IPS-18a (cell line): ENCODE measurements at regions not wholly inside any gene's neighbourhood (a gene's known extent, or its start where the extent isn't known, plus 50 kb on each side); places are given as distances from the start of the nearest gene placed in this dataset.
"Not testable (repeated sequence)": the region's sequence is repeated elsewhere in the genome, so short reads cannot be mapped to it uniquely, and the experiment has no call there.

Source experiments
- H3K27ac ChIP-seq: one replicate; pipeline ENCODE4 v1.5.1; 2013; ENCODE audit warnings: low read length
- H3K27me3 ChIP-seq: one replicate; pipeline ENCODE4 v1.6.1; 2013; ENCODE audit warnings: mild to moderate bottlenecking, low read length; ENCODE audit not compliant: control insufficient read depth, insufficient read depth
- H3K36me3 ChIP-seq: one replicate; pipeline ENCODE4 v1.6.1; 2013; ENCODE audit warnings: low read depth, low read length; ENCODE audit not compliant: control insufficient read depth
- H3K4me1 ChIP-seq: one replicate; pipeline ENCODE4 v1.6.1; 2013; ENCODE audit warnings: low read depth, low read length; ENCODE audit not compliant: control insufficient read depth
- H3K4me3 ChIP-seq: one replicate; pipeline ENCODE4 v1.5.1; 2013; ENCODE audit warnings: low read length
- H3K9ac ChIP-seq: one replicate; pipeline ENCODE4 v1.6.1; 2013; ENCODE audit warnings: mild to moderate bottlenecking, low read length, moderate library complexity
- H3K9me3 ChIP-seq: one replicate; pipeline ENCODE4 v1.6.1; 2013; ENCODE audit warnings: low read depth, low read length; ENCODE audit not compliant: control insufficient read depth

DNA sequence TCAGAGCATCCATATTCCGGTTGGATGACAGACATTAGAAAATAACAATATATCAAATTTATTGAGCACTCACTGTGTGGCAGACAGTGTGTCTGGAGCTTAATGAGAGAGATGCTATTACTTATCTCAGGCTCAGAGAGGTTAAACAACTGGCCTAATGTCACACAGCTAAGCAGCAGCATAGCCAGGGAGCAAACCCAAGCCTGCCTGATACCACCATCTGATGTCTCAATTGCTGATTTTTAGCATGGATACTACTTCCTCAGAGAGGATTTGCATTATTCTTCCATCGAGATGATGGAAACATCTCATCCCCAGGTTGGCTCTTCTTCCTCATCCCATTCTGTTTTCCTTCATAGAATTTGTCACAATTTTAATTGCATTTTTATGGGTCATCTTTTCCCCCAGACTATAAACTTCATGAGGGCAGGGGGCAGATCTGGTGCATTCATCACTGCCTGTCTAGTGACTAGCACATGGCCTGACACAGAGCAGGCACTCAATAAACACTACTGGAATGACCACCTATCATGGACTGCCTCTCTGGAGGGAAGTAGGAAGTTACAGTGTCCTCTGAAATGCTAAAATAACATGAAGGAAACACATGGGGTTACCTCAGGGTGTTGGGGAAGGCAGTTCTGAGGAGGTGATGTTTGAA, 344.8 kb upstream of the CCL2 start:
- Histone ChIP-seq H3K4me1 (no peaks in the 10 kb centered on the region), H3K36me3 (no peaks in the 10 kb centered on the region), H3K27ac (no peak overlapping the region), H3K9ac (no peak overlapping the region), H3K27me3 (no peaks in the 10 kb centered on the region), H3K4me3 (no peak overlapping the region), H3K9me3 (no peaks in the 10 kb centered on the region)

DNA sequence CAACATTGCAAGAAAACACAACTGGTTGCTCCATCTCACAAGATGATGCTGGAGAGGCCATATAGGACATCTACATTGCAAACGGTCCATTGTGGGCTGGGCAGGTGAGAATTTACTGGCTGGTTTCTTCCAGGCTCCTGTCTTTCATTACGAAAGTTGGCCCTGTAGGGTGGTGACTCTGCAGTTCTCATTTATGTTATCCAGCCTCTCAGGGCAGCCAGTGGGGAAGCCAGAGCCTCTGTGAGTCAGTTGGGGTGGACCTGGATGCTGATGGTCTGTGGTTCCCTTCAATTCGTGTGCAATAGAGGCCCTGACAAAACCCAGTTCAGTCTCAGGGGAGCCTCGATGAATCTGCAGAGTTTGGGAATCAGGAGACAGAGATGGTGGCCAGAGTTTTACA, 341.0 kb upstream of the CCL2 start:
- H3K27ac ChIP-seq: no peak overlapping the region
- no peaks in the 10 kb centered on the region for H3K27me3 ChIP-seq
- no peaks in the 10 kb centered on the region for H3K36me3 ChIP-seq

DNA sequence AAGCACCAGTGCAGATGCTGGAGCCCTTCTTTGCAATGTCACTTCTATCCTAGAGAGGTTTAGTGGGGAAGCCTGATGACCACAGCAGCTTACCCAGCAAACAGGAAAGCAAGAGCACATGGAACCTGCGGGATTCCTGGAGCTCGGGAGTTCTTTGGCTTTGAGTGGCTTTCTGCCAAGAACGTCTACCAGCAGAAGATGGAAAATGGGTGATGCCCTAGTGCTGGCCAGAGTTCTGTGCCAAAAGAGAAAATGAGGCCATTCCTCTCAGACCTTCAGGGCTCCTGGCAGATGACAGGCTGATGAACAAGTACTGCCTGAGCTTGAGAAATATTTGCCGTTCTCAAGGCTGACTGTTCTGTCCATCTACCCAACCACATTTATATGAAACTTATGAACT, 332.1 kb upstream of the CCL2 start:
- no peaks in the 10 kb centered on the region for H3K9me3 ChIP-seq
- H3K27me3 ChIP-seq: no peaks in the 10 kb centered on the region
- no peak overlapping the region for H3K27ac ChIP-seq
- H3K9ac ChIP-seq: no peak overlapping the region
- no peaks in the 10 kb centered on the region for H3K36me3 ChIP-seq
- H3K4me3 ChIP-seq: no peak overlapping the region
- H3K4me1 ChIP-seq: peaks cover 7% of the 10 kb centered on the region

More for the DNA sequence above, 341.0 kb upstream of the CCL2 start:
- H3K4me3 ChIP-seq: no peak overlapping the region
- H3K9me3 ChIP-seq: no peaks in the 10 kb centered on the region
- no peak overlapping the region for H3K9ac ChIP-seq
- no peaks in the 10 kb centered on the region for H3K4me1 ChIP-seq

DNA sequence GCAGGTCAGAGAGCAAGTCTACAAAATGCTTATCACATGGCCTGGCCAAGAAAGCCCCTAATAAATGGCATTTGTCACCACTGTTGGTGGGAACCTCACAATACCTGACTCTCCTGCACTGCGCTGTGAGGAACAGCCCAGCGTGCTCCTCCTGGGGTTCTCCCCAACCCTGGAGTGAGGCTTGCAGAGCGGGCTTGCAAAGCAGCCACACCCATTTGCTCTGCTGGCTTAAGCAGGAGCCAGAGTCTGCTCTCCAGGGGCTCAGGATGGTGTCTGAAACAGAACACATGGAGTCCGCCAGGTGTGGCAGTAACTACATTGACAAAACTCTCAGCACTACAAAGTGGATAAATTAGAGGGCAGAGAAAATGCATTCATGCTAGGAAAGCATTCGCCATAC, 331.0 kb upstream of the CCL2 start:
- H3K27me3 ChIP-seq: no peaks in the 10 kb centered on the region
- no peaks in the 10 kb centered on the region for H3K36me3 ChIP-seq
- H3K9ac ChIP-seq: no peak overlapping the region

DNA sequence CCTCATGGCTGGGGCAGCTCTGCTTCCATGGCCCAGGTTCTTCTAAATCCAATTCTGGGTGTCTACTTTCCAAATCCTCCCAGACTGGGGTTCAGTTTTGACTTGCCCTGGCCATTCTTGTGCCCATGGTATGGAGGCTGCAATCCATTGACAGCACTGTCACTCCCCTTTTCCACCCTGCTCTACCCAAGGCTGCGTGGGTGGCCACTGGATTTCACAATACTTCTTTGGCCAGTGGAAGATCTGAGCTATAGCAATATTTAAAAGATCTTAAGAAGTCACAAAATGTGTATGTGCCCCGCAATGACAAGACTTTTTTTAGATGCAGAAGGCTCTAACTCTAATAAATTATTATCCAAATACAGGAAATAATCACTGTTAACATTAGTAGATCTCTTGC, 329.4 kb upstream of the CCL2 start:
- Histone ChIP-seq H3K4me1 (peaks cover 30% of the 10 kb centered on the region), H3K9me3 (no peaks in the 10 kb centered on the region), H3K36me3 (no peaks in the 10 kb centered on the region), H3K4me3 (no peak overlapping the region), H3K27me3 (no peaks in the 10 kb centered on the region), H3K27ac (no peak overlapping the region), H3K9ac (no peak overlapping the region)

More for the DNA sequence above, 331.0 kb upstream of the CCL2 start:
- Histone ChIP-seq H3K4me1 (peaks cover 17% of the 10 kb centered on the region), H3K9me3 (no peaks in the 10 kb centered on the region), H3K4me3 (no peak overlapping the region), H3K27ac (no peak overlapping the region)

DNA sequence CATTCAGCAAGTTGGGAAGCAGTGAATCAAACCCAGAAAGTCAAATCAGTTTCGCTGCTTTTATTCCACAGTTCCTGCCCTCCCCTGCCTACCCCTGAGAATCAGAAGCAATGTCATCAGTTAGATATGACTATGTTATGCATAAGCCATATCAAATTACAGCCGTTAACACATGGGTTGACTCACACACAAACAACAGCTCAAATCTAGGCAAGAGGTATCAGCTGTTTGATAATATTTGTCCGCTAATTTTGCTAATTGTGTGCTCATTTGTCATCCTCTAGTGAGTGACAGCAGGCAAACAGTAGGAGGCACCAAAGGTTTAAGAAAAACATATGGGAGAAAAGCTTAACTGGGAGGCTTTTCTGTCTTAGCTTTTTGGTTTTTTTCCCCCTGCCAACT, 327.4 kb upstream of the CCL2 start:
- no peaks in the 10 kb centered on the region for H3K9me3 ChIP-seq
- no peak overlapping the region for H3K27ac ChIP-seq
- H3K4me3 ChIP-seq: no peak overlapping the region
- no peaks in the 10 kb centered on the region for H3K27me3 ChIP-seq
- H3K36me3 ChIP-seq: no peaks in the 10 kb centered on the region
- peaks cover 30% of the 10 kb centered on the region for H3K4me1 ChIP-seq
- no peak overlapping the region for H3K9ac ChIP-seq

DNA sequence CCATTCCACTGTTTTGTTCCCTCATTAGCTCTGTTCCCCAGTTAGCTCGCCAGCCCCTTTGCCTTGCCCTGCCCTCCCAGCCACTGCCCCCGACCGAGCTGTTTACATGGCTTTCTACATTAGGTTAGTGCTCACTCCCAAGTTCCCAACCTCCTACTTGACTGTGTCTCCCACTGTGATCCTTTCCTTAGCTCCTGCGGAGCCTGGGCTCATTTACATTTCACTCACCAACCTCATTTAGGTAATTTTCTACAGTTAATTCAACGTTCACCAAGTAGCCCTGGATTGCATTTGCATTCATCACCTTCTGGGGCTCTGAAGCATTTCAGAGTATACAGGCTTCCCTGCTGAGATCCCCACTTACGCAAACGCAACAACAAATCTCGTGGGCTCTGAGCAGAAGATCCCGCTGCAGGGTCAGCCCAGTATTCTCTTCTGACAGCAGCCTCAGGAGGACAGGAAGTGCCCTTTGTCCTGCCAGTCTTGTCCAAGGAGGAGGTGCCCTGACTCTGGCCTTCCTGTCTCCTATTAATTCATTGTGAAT, 325.8 kb upstream of the CCL2 start:
- peaks cover 30% of the 10 kb centered on the region for H3K4me1 ChIP-seq
- H3K9ac ChIP-seq: peak overlapping the region; percentile 13
- no peaks in the 10 kb centered on the region for H3K27me3 ChIP-seq
- no peaks in the 10 kb centered on the region for H3K36me3 ChIP-seq
- H3K27ac ChIP-seq: no peak overlapping the region
- no peaks in the 10 kb centered on the region for H3K9me3 ChIP-seq
- H3K4me3 ChIP-seq: peak overlapping the region; percentile 26

DNA sequence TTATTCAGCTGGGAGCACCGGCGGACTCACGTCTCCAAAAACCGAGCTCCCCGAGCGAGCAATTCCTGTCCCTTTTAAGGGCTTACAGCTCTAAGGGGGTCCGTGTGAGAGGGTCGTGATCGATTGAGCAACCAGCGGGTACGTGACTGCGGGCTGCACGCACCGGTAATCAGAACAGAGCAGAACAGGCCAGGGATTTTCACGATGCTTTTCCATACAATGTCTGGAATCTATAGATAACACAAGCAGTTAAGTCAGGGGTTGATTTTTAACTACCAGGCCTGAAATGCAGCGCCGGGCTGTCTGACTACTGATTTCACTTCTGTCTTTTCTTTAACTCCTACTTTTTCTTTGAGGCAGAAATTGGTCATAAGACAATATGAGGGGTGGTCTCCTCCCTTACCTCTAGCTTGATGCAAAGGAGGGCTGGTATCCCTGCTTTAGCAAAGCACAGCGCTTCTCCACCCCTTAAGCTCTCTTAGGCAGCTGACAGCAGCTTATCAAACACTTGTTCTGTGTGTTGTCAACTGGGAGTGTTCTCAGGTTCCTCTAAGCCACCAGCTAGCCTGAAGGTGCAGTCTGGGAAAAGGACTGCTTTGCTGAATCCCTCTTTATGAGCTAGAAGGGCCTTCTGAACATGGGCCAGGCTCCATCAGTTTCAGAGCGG, 323.8 kb upstream of the CCL2 start:
- not testable (repeated sequence) for H3K9ac ChIP-seq, H3K27me3 ChIP-seq, H3K36me3 ChIP-seq, H3K27ac ChIP-seq, H3K4me3 ChIP-seq, H3K9me3 ChIP-seq
- peaks cover 30% of the 10 kb centered on the region for H3K4me1 ChIP-seq

DNA sequence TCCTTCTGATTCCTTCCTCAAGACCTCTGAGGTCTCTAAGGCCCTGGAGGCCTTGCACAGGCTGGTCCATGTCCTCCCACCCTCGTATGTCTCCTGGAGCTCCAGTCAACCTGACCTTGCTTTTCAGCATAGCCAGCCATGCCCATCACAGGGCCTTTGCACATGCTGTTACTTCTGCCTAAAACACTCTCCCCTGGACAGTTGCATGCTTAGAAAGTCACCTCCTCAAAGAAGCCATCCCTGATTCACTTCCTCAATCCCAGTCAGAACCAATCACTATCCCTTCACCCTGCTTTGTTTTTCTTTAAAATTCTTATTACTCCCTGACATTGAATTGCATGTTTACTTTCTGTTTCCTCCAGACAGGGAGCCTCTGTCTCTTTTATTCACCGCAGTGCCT, 322.1 kb upstream of the CCL2 start:
- Histone ChIP-seq H3K9ac (no peak overlapping the region), H3K4me3 (no peak overlapping the region), H3K27ac (no peak overlapping the region), H3K27me3 (no peaks in the 10 kb centered on the region), H3K36me3 (no peaks in the 10 kb centered on the region), H3K9me3 (no peaks in the 10 kb centered on the region), H3K4me1 (peaks cover 23% of the 10 kb centered on the region)

DNA sequence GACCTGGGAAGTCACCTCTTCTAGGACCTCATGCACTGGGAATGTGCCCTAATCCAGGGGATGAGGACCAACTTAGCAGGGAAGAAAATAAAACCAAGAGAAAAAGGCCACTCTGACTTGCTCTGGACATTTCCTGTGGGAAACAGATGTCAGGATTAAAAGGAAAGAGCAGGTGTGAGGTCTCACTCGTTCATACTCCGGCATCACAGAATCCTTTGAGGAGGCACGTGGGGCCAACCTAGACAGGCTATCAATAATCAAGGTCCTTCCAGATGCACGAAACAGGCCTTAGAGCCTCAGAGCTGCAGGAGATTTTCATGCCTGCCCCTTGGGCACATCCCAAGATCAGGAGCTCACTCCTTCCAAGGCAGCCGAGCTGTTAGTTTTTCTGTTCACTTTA, 321.5 kb upstream of the CCL2 start:
- H3K9ac ChIP-seq: no peak overlapping the region
- H3K9me3 ChIP-seq: no peaks in the 10 kb centered on the region
- peaks cover 18% of the 10 kb centered on the region for H3K4me1 ChIP-seq
- H3K4me3 ChIP-seq: no peak overlapping the region
- no peaks in the 10 kb centered on the region for H3K27me3 ChIP-seq
- no peaks in the 10 kb centered on the region for H3K36me3 ChIP-seq
- H3K27ac ChIP-seq: no peak overlapping the region

DNA sequence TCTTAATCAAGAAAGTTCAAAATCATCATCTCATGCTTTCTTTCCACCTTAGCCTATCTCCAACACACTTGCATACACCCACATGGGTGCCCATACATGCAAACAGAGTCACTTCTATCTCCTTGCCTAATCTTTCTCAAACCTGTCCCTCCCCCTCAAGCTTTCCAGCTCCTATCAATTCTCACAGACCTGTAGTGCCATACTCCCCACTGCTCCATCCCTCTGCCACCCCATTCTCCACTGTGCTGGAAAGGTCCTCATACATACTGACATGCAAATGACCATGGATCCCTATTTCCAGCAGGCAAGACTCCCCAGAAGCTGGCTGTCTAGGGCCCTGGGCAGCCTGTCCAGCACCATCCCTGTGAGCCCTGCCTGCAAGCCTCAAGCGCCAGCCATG, 320.4 kb upstream of the CCL2 start:
- H3K36me3 ChIP-seq: no peaks in the 10 kb centered on the region
- peaks cover 7% of the 10 kb centered on the region for H3K4me1 ChIP-seq
- no peaks in the 10 kb centered on the region for H3K27me3 ChIP-seq
- H3K9ac ChIP-seq: no peak overlapping the region
- no peak overlapping the region for H3K27ac ChIP-seq
- H3K9me3 ChIP-seq: no peaks in the 10 kb centered on the region
- no peak overlapping the region for H3K4me3 ChIP-seq

DNA sequence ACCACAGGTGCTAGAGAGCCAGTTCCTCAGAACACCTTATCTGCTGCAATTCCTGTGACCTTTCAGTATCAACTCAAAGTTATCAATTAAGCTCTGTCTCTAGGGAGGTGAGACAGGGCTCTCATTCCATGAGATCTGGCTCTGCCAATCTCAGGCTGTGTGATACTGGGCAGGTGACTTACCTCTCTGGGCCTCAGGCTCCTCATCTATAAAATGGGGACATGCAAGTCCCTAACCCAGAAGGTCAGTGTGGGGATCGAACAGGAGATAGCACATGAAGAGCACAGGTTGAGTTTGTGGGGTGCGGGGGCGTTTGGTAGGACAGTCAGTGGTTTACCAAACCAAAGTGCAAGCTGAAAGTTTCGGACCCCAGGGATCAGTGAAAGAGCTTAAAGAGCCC, 319.3 kb upstream of the CCL2 start:
- Histone ChIP-seq H3K4me1 (no peaks in the 10 kb centered on the region), H3K27ac (no peak overlapping the region), H3K9me3 (no peaks in the 10 kb centered on the region)

More for the DNA sequence above, 319.3 kb upstream of the CCL2 start:
- Histone ChIP-seq H3K9ac (no peak overlapping the region), H3K4me3 (no peak overlapping the region), H3K27me3 (no peaks in the 10 kb centered on the region), H3K36me3 (no peaks in the 10 kb centered on the region)
